ENCODE measurements at regions not wholly inside any gene's neighbourhood (a gene's known extent, or its start where the extent isn't known, plus 50 kb on each side); places are given as distances from the start of the nearest gene placed in this dataset.

GRCh38 chr4:11910812-11911211, 482.1 kb upstream of the HS3ST1 start:
- ChIA-PET CTCF (no interaction called here), POLR2A (no interaction called here)
- Histone ChIP-seq H3K27me3 (replicated peaks in 2 of 5; ENCODE audit: control insufficient read depth in 4 of 5, insufficient read depth in 5 of 5, low read length in 4 of 5) (no peaks in the 10 kb centered on the region), H3K9me3 (ENCODE audit: control extremely low read depth in 1 of 5, control insufficient read depth in 4 of 5, insufficient read depth in 2 of 5, low read depth in 1 of 5, low read length in 4 of 5) (no peaks in the 10 kb centered on the region), H3K36me3 (ENCODE audit: control insufficient read depth in 4 of 4, insufficient read depth in 4 of 4, low read length in 3 of 4) (no peaks in the 10 kb centered on the region), H3K27ac (ENCODE audit: insufficient read depth in 1 of 2, low read depth in 1 of 2, low read length in 2 of 2, poor library complexity in 1 of 2, severe bottlenecking in 2 of 2) (no peak overlapping the region), H3K4me3 (ENCODE audit: control insufficient read depth in 1 of 7, extremely low read depth in 1 of 7, insufficient read depth in 4 of 7, low read depth in 2 of 7, low read length in 6 of 7) (no peak overlapping the region), H3K4me1 (ENCODE audit: control extremely low read depth in 1 of 4, control insufficient read depth in 4 of 4, insufficient read depth in 4 of 4, low read length in 3 of 4) (peaks cover 0 to 2% (median 0%) of the 10 kb centered on the region in 4 experiments)
- no CpG with 5 or more reads among the region's 3 CpGs for WGBS (ENCODE audit: insufficient coverage)
- no peak for DNase-seq

- CTCF ChIA-PET = no interaction called here
These were observed 480.0 kb upstream of the HS3ST1 start for GRCh38 chr4:11908712-11909111.

GRCh38 chr4:11908205-11908604, 479.5 kb upstream of the HS3ST1 start:
- H3K9me3 ChIP-seq (ENCODE audit: control extremely low read depth in 1 of 5, control insufficient read depth in 4 of 5, insufficient read depth in 2 of 5, low read depth in 1 of 5, low read length in 4 of 5) = no peaks in the 10 kb centered on the region
- H3K4me3 ChIP-seq (ENCODE audit: control insufficient read depth in 1 of 7, extremely low read depth in 1 of 7, insufficient read depth in 4 of 7, low read depth in 2 of 7, low read length in 6 of 7) = no peak overlapping the region
- H3K4me1 ChIP-seq (ENCODE audit: control extremely low read depth in 1 of 4, control insufficient read depth in 4 of 4, insufficient read depth in 4 of 4, low read length in 3 of 4) = peaks cover 0 to 23% (median 6%) of the 10 kb centered on the region in 4 experiments
- POLR2A ChIA-PET = no interaction called here
- H3K27ac ChIP-seq (ENCODE audit: insufficient read depth in 1 of 2, low read depth in 1 of 2, low read length in 2 of 2, poor library complexity in 1 of 2, severe bottlenecking in 2 of 2) = no peak overlapping the region
- no peaks in the 10 kb centered on the region for H3K36me3 ChIP-seq (ENCODE audit: control insufficient read depth in 4 of 4, insufficient read depth in 4 of 4, low read length in 3 of 4)
- CTCF ChIA-PET = no interaction called here
- 92% methylated on average over 2 of the region's 3 CpGs for WGBS (ENCODE audit: insufficient coverage)
- DNase-seq = no peak
- no peaks in the 10 kb centered on the region for H3K27me3 ChIP-seq (replicated peaks in 2 of 5; ENCODE audit: control insufficient read depth in 4 of 5, insufficient read depth in 5 of 5, low read length in 4 of 5)

More at GRCh38 chr4:11908712-11909111, 480.0 kb upstream of the HS3ST1 start:
- WGBS (ENCODE audit: insufficient coverage) = 100% methylated on average over 4 of the region's 4 CpGs
- Histone ChIP-seq H3K9me3 (ENCODE audit: control extremely low read depth in 1 of 5, control insufficient read depth in 4 of 5, insufficient read depth in 2 of 5, low read depth in 1 of 5, low read length in 4 of 5) (no peaks in the 10 kb centered on the region), H3K4me3 (ENCODE audit: control insufficient read depth in 1 of 7, extremely low read depth in 1 of 7, insufficient read depth in 4 of 7, low read depth in 2 of 7, low read length in 6 of 7) (no peak overlapping the region), H3K36me3 (ENCODE audit: control insufficient read depth in 4 of 4, insufficient read depth in 4 of 4, low read length in 3 of 4) (no peaks in the 10 kb centered on the region), H3K27ac (ENCODE audit: insufficient read depth in 1 of 2, low read depth in 1 of 2, low read length in 2 of 2, poor library complexity in 1 of 2, severe bottlenecking in 2 of 2) (no peak overlapping the region), H3K4me1 (ENCODE audit: control extremely low read depth in 1 of 4, control insufficient read depth in 4 of 4, insufficient read depth in 4 of 4, low read length in 3 of 4) (peaks cover 0 to 21% (median 6%) of the 10 kb centered on the region in 4 experiments), H3K27me3 (replicated peaks in 2 of 5; ENCODE audit: control insufficient read depth in 4 of 5, insufficient read depth in 5 of 5, low read length in 4 of 5) (no peaks in the 10 kb centered on the region)
- POLR2A ChIA-PET = no interaction called here
- no peak for DNase-seq

GRCh38 chr4:11904846-11905739, 476.4 kb upstream of the HS3ST1 start:
- H3K27ac ChIP-seq (ENCODE audit: insufficient read depth in 1 of 2, low read depth in 1 of 2, low read length in 2 of 2, poor library complexity in 1 of 2, severe bottlenecking in 2 of 2) = no peak overlapping the region
- peak in 1 of 3 donors; percentile 18 for DNase-seq
- no peaks in the 10 kb centered on the region for H3K27me3 ChIP-seq (replicated peaks in 2 of 5; ENCODE audit: control insufficient read depth in 4 of 5, insufficient read depth in 5 of 5, low read length in 4 of 5)
- WGBS (ENCODE audit: insufficient coverage) = 35% methylated on average over 6 of the region's 9 CpGs
- no peak overlapping the region for H3K4me3 ChIP-seq (ENCODE audit: control insufficient read depth in 1 of 7, extremely low read depth in 1 of 7, insufficient read depth in 4 of 7, low read depth in 2 of 7, low read length in 6 of 7)
- ChIA-PET POLR2A (no interaction called here), CTCF (no interaction called here)
- no peaks in the 10 kb centered on the region for H3K9me3 ChIP-seq (ENCODE audit: control extremely low read depth in 1 of 5, control insufficient read depth in 4 of 5, insufficient read depth in 2 of 5, low read depth in 1 of 5, low read length in 4 of 5)
- no peaks in the 10 kb centered on the region for H3K36me3 ChIP-seq (ENCODE audit: control insufficient read depth in 4 of 4, insufficient read depth in 4 of 4, low read length in 3 of 4)
- H3K4me1 ChIP-seq (ENCODE audit: control extremely low read depth in 1 of 4, control insufficient read depth in 4 of 4, insufficient read depth in 4 of 4, low read length in 3 of 4) = peaks cover 0 to 23% (median 6%) of the 10 kb centered on the region in 4 experiments

GRCh38 chr4:11904117-11904535, 475.4 kb upstream of the HS3ST1 start:
- Histone ChIP-seq H3K27ac (ENCODE audit: insufficient read depth in 1 of 2, low read depth in 1 of 2, low read length in 2 of 2, poor library complexity in 1 of 2, severe bottlenecking in 2 of 2) (no peak overlapping the region), H3K27me3 (replicated peaks in 2 of 5; ENCODE audit: control insufficient read depth in 4 of 5, insufficient read depth in 5 of 5, low read length in 4 of 5) (no peaks in the 10 kb centered on the region), H3K9me3 (ENCODE audit: control extremely low read depth in 1 of 5, control insufficient read depth in 4 of 5, insufficient read depth in 2 of 5, low read depth in 1 of 5, low read length in 4 of 5) (no peaks in the 10 kb centered on the region), H3K4me3 (ENCODE audit: control insufficient read depth in 1 of 7, extremely low read depth in 1 of 7, insufficient read depth in 4 of 7, low read depth in 2 of 7, low read length in 6 of 7) (no peak overlapping the region), H3K36me3 (ENCODE audit: control insufficient read depth in 4 of 4, insufficient read depth in 4 of 4, low read length in 3 of 4) (no peaks in the 10 kb centered on the region), H3K4me1 (ENCODE audit: control extremely low read depth in 1 of 4, control insufficient read depth in 4 of 4, insufficient read depth in 4 of 4, low read length in 3 of 4) (peaks cover 0 to 23% (median 6%) of the 10 kb centered on the region in 4 experiments)
- 0% methylated on average over 1 of the region's 2 CpGs for WGBS (ENCODE audit: insufficient coverage)
- peak; percentile 34 to 83 (median 74) for DNase-seq
- ChIA-PET POLR2A (no interaction called here), CTCF (no interaction called here)

- 100% methylated on average over 1 of the region's 1 CpG for WGBS (ENCODE audit: insufficient coverage)
- Histone ChIP-seq H3K36me3 (ENCODE audit: control insufficient read depth in 4 of 4, insufficient read depth in 4 of 4, low read length in 3 of 4) (no peaks in the 10 kb centered on the region), H3K4me3 (ENCODE audit: control insufficient read depth in 1 of 7, extremely low read depth in 1 of 7, insufficient read depth in 4 of 7, low read depth in 2 of 7, low read length in 6 of 7) (no peak overlapping the region), H3K4me1 (ENCODE audit: control extremely low read depth in 1 of 4, control insufficient read depth in 4 of 4, insufficient read depth in 4 of 4, low read length in 3 of 4) (peaks cover 0 to 23% (median 6%) of the 10 kb centered on the region in 4 experiments), H3K27ac (ENCODE audit: insufficient read depth in 1 of 2, low read depth in 1 of 2, low read length in 2 of 2, poor library complexity in 1 of 2, severe bottlenecking in 2 of 2) (no peak overlapping the region), H3K27me3 (replicated peaks in 2 of 5; ENCODE audit: control insufficient read depth in 4 of 5, insufficient read depth in 5 of 5, low read length in 4 of 5) (no peaks in the 10 kb centered on the region), H3K9me3 (ENCODE audit: control extremely low read depth in 1 of 5, control insufficient read depth in 4 of 5, insufficient read depth in 2 of 5, low read depth in 1 of 5, low read length in 4 of 5) (peaks cover 0 to 6% (median 0%) of the 10 kb centered on the region in 5 experiments)
- POLR2A ChIA-PET = no interaction called here
- CTCF ChIA-PET = no interaction called here
- no peak for DNase-seq
These were observed 472.4 kb upstream of the HS3ST1 start for GRCh38 chr4:11901089-11901488.

GRCh38 chr4:11900359-11900758, 471.7 kb upstream of the HS3ST1 start:
- DNase-seq = no peak
- H3K4me3 ChIP-seq (ENCODE audit: control insufficient read depth in 1 of 7, extremely low read depth in 1 of 7, insufficient read depth in 4 of 7, low read depth in 2 of 7, low read length in 6 of 7) = no peak overlapping the region
- H3K27me3 ChIP-seq (replicated peaks in 2 of 5; ENCODE audit: control insufficient read depth in 4 of 5, insufficient read depth in 5 of 5, low read length in 4 of 5) = no peaks in the 10 kb centered on the region
- H3K4me1 ChIP-seq (ENCODE audit: control extremely low read depth in 1 of 4, control insufficient read depth in 4 of 4, insufficient read depth in 4 of 4, low read length in 3 of 4) = peaks cover 0 to 18% (median 5%) of the 10 kb centered on the region in 4 experiments
- peaks cover 0 to 6% (median 0%) of the 10 kb centered on the region in 5 experiments for H3K9me3 ChIP-seq (ENCODE audit: control extremely low read depth in 1 of 5, control insufficient read depth in 4 of 5, insufficient read depth in 2 of 5, low read depth in 1 of 5, low read length in 4 of 5)
- ChIA-PET POLR2A (no interaction called here), CTCF (no interaction called here)
- no peak overlapping the region for H3K27ac ChIP-seq (ENCODE audit: insufficient read depth in 1 of 2, low read depth in 1 of 2, low read length in 2 of 2, poor library complexity in 1 of 2, severe bottlenecking in 2 of 2)
- WGBS (ENCODE audit: insufficient coverage) = no CpG with 5 or more reads among the region's 1 CpG
- H3K36me3 ChIP-seq (ENCODE audit: control insufficient read depth in 4 of 4, insufficient read depth in 4 of 4, low read length in 3 of 4) = no peaks in the 10 kb centered on the region
